IMR-90 (cell line): ENCODE measurements at regions not wholly inside any gene's neighbourhood (a gene's known extent, or its start where the extent isn't known, plus 50 kb on each side); places are given as distances from the start of the nearest gene placed in this dataset.

Source experiments
- ATAC-seq: fragments of 200-7000 bp; cut with Tn5 transposase; 2 replicates; pipeline ENCODE4 v1.9.1; 2020; ENCODE audit warnings: low read depth, mild to moderate bottlenecking, moderate library complexity
- BruUV-seq: library from RNA; stranded (reverse); fragments of 400-500 nt; replicated peaks from 2 replicates; lab custom pipeline; 2021; lab: Mats Ljungman, UMichigan
- CTCF ChIA-PET: fragments of 300-600 bp; formaldehyde crosslinking; extraction: SDS; loops from one replicate; lab custom pipeline; 2021; ENCODE audit warnings: antibody characterized with exemption; lab: Yijun Ruan, JAX
- POLR2A ChIA-PET: fragments of 300-600 bp; sonication (Branson Sonifier 250); formaldehyde crosslinking; loops from one replicate; lab custom pipeline; 2022; ENCODE audit warnings: antibody characterized with exemption; ENCODE audit not compliant: unreplicated experiment; lab: Charles Lee
- DNase-seq: peaks from one replicate; pipeline ENCODE4 v3.0.0; 2013
- H2AFZ ChIP-seq: replicated peaks from 2 replicates; pipeline ENCODE3; 2013; ENCODE audit warnings: low read length, mild to moderate bottlenecking; ENCODE audit not compliant: poor library complexity
- H2AK5ac ChIP-seq: 2 replicates; pipeline ENCODE4 v1.6.1; 2013; ENCODE audit warnings: low read depth, low read length, inconsistent platforms
- H2AK9ac ChIP-seq: replicated peaks from 2 replicates; pipeline ENCODE3; 2013; ENCODE audit warnings: mild to moderate bottlenecking, low read depth, low read length, moderate library complexity; ENCODE audit not compliant: poor library complexity
- H2BK120ac ChIP-seq: 2 replicates; pipeline ENCODE4 v1.6.1; 2013; ENCODE audit warnings: low read depth, low read length, inconsistent platforms
- H2BK15ac ChIP-seq: 3 replicates; pipeline ENCODE4 v1.6.1; 2013; ENCODE audit warnings: low read depth, low read length, inconsistent platforms
- H2BK20ac ChIP-seq: 2 replicates; pipeline ENCODE4 v1.6.1; 2013; ENCODE audit warnings: low read depth, mild to moderate bottlenecking, inconsistent platforms, low read length, moderate library complexity
- H2BK5ac ChIP-seq: 2 replicates; pipeline ENCODE4 v1.6.1; 2013; ENCODE audit warnings: mild to moderate bottlenecking, low read depth, low read length, inconsistent platforms; ENCODE audit not compliant: poor library complexity, severe bottlenecking
- H3K14ac ChIP-seq: replicated peaks from 2 replicates; pipeline ENCODE4 v1.6.1; 2013; ENCODE audit warnings: low read depth, low read length, inconsistent platforms
- H3K18ac ChIP-seq: 2 replicates; pipeline ENCODE4 v1.6.1; 2013; ENCODE audit warnings: low read depth, low read length, control low read depth
- H3K23ac ChIP-seq: 2 replicates; pipeline ENCODE4 v1.6.1; 2013; ENCODE audit warnings: low read depth, low read length, inconsistent platforms
- H3K27ac ChIP-seq: 2 replicates; pipeline ENCODE4 v1.5.1; 2013; ENCODE audit warnings: mild to moderate bottlenecking, control low read depth, low read length; ENCODE audit not compliant: insufficient read depth
- H3K27me3 ChIP-seq: 2 replicates; pipeline ENCODE4 v1.6.1; 2013; ENCODE audit warnings: low read length; ENCODE audit not compliant: control insufficient read depth, insufficient read depth
- H3K36me3 ChIP-seq: 2 replicates; pipeline ENCODE4 v1.6.1; 2013; ENCODE audit warnings: low read length, mixed read lengths; ENCODE audit not compliant: control insufficient read depth, insufficient read depth
- H3K4ac ChIP-seq: 2 replicates; pipeline ENCODE4 v1.6.1; 2013; ENCODE audit warnings: low read depth, low read length, inconsistent platforms
- H3K4me1 ChIP-seq: 2 replicates; pipeline ENCODE4 v1.6.1; 2013; ENCODE audit warnings: low read length, mixed read lengths; ENCODE audit not compliant: control insufficient read depth, insufficient read depth
- H3K4me2 ChIP-seq: 2 replicates; pipeline ENCODE4 v1.6.1; 2013; ENCODE audit warnings: low read depth, mild to moderate bottlenecking, control low read depth, low read length, moderate library complexity
- H3K4me3 ChIP-seq: 2 replicates; pipeline ENCODE4 v1.5.1; 2013; ENCODE audit warnings: low read depth, mild to moderate bottlenecking, control low read depth, low read length, moderate library complexity; ENCODE audit not compliant: insufficient read depth
- H3K56ac ChIP-seq: 2 replicates; pipeline ENCODE4 v1.6.1; 2013; ENCODE audit warnings: low read length, inconsistent platforms; ENCODE audit not compliant: insufficient read depth; ENCODE audit errors: extremely low read depth
- H3K79me1 ChIP-seq, 2 experiments: 2 replicates each; pipeline ENCODE4 v1.6.1; 2013; ENCODE audit warnings: low read length in 2 of 2, inconsistent platforms in 1 of 2, low read depth in 1 of 2
- H3K9ac ChIP-seq: 2 replicates; pipeline ENCODE4 v1.6.1; 2013; ENCODE audit warnings: low read depth, low read length, control low read depth
- H3K9me1 ChIP-seq: 2 replicates; pipeline ENCODE4 v1.6.1; 2013; ENCODE audit warnings: low read length, inconsistent platforms; ENCODE audit not compliant: insufficient read depth
- H3K9me3 ChIP-seq: 2 replicates; pipeline ENCODE4 v1.6.1; 2013; ENCODE audit warnings: low read length; ENCODE audit not compliant: control insufficient read depth, insufficient read depth
- H4K20me1 ChIP-seq: 2 replicates; pipeline ENCODE4 v1.6.1; 2013; ENCODE audit warnings: low read length, inconsistent platforms; ENCODE audit not compliant: insufficient read depth
- H4K5ac ChIP-seq: 2 replicates; pipeline ENCODE4 v1.6.1; 2013; ENCODE audit warnings: mild to moderate bottlenecking, low read depth, low read length, control low read depth
- H4K8ac ChIP-seq, 2 experiments: 2 replicates each; pipeline ENCODE4 v1.6.1; 2013; ENCODE audit warnings: low read depth in 2 of 2, low read length in 2 of 2, control low read depth in 1 of 2, inconsistent platforms in 1 of 2
- H4K91ac ChIP-seq: 2 replicates; pipeline ENCODE4 v1.6.1; 2013; ENCODE audit warnings: low read depth, low read length, inconsistent platforms; ENCODE audit not compliant: insufficient read depth
- BHLHE40 ChIP-seq: fragments of 150-350 bp; IDR thresholded peaks from 2 replicates; pipeline ENCODE4 v1.6.1; 2016; ENCODE audit warnings: mild to moderate bottlenecking, low read depth, low read length
- CEBPB ChIP-seq: IDR thresholded peaks from 2 replicates; pipeline ENCODE4 v1.6.1; 2012; ENCODE audit warnings: low read depth, low read length, improper control_type of control experiment
- CHD1 ChIP-seq: IDR thresholded peaks from 2 replicates; pipeline ENCODE4 v1.6.1; 2012; ENCODE audit warnings: low read depth, low read length, improper control_type of control experiment
- FOS ChIP-seq: fragments of 150-350 bp; IDR thresholded peaks from 2 replicates; pipeline ENCODE4 v1.6.1; 2016; ENCODE audit warnings: low read depth, low read length
- MAFK ChIP-seq: IDR thresholded peaks from 2 replicates; pipeline ENCODE4 v1.6.1; 2012; ENCODE audit warnings: low read depth, low read length, improper control_type of control experiment
- MAZ ChIP-seq: IDR thresholded peaks from 2 replicates; pipeline ENCODE4 v1.6.1; 2012; ENCODE audit warnings: low read depth, mild to moderate bottlenecking, low read length, improper control_type of control experiment, moderate library complexity, borderline replicate concordance
- MXI1 ChIP-seq: IDR thresholded peaks from 2 replicates; pipeline ENCODE4 v1.6.1; 2012; ENCODE audit warnings: low read depth, mild to moderate bottlenecking, low read length, moderate library complexity, borderline replicate concordance
- NFE2L2 ChIP-seq: fragments of 150-350 bp; IDR thresholded peaks from 2 replicates; pipeline ENCODE4 v1.6.1; 2016; ENCODE audit warnings: low read depth, mild to moderate bottlenecking, low read length
- POLR2A ChIP-seq: IDR thresholded peaks from 2 replicates; pipeline ENCODE4 v1.6.1; 2012; ENCODE audit warnings: mild to moderate bottlenecking, low read depth, low read length
- RAD21 ChIP-seq: IDR thresholded peaks from 2 replicates; pipeline ENCODE4 v1.6.1; 2012; ENCODE audit warnings: low read length, improper control_type of control experiment
- RCOR1 ChIP-seq: IDR thresholded peaks from 2 replicates; pipeline ENCODE4 v1.6.1; 2012; ENCODE audit warnings: mild to moderate bottlenecking, low read length, improper control_type of control experiment; ENCODE audit not compliant: insufficient replicate concordance
- RFX5 ChIP-seq: IDR thresholded peaks from 2 replicates; pipeline ENCODE4 v1.8.0; 2012; ENCODE audit warnings: low read depth, mild to moderate bottlenecking, low read length, moderate library complexity
- SMC3 ChIP-seq: fragments of 150-350 bp; IDR thresholded peaks from 2 replicates; pipeline ENCODE4 v1.6.1; 2016; ENCODE audit warnings: low read depth, mild to moderate bottlenecking, antibody characterized with exemption, low read length, moderate library complexity
- WGBS, 2 experiments: methylation state at CpG; one replicate each; pipeline versions ENCODE4 v1.1.5 to v1.1.7; 2013; ENCODE audit warnings: missing lambda C conversion rate in 2 of 2; ENCODE audit not compliant: insufficient read length in 1 of 2; ENCODE audit errors: extremely low coverage in 2 of 2; 5-methylcytosine and 5-hydroxymethylcytosine counted together
- dilution Hi-C: fragments of 300-500 bp; cut with HindIII; formaldehyde crosslinking; loops from one replicate; pipeline ENCODE4 v1.14.3; 2018; ENCODE audit warnings: low sequenced_read_pairs; ENCODE audit not compliant: unreplicated experiment
- in situ Hi-C: fragments of 300-500 bp; cut with MboI; formaldehyde crosslinking; loops from 3 replicates; pipeline ENCODE4 v1.14.3; 2019; ENCODE audit warnings: low sequenced_read_pairs, inconsistent platforms, mixed read lengths
- intact Hi-C: fragments of 100-400 bp; cut with micrococcal nuclease; formaldehyde crosslinking; loops from 2 replicates; pipeline ENCODE4 v1.10.0; 2022
- TF ChIP-seq, protein P1 (sequence below): conservative IDR thresholded peaks from 2 replicates; pipeline ENCODE4 v1.5.1; 2012; ENCODE audit warnings: mild to moderate bottlenecking, low read depth, low read length, improper control_type of control experiment
- TF ChIP-seq, protein P2 (sequence below): fragments of 150-350 bp; IDR thresholded peaks from 2 replicates; pipeline ENCODE4 v1.6.1; 2016; ENCODE audit warnings: low read depth, mild to moderate bottlenecking, low read length, moderate library complexity, borderline replicate concordance
- TF ChIP-seq, protein P3 (sequence below): fragments of 150-350 bp; IDR thresholded peaks from 2 replicates; pipeline ENCODE4 v1.6.1; 2017; ENCODE audit warnings: mild to moderate bottlenecking, antibody characterized with exemption, low read length, low read depth

DNA sequence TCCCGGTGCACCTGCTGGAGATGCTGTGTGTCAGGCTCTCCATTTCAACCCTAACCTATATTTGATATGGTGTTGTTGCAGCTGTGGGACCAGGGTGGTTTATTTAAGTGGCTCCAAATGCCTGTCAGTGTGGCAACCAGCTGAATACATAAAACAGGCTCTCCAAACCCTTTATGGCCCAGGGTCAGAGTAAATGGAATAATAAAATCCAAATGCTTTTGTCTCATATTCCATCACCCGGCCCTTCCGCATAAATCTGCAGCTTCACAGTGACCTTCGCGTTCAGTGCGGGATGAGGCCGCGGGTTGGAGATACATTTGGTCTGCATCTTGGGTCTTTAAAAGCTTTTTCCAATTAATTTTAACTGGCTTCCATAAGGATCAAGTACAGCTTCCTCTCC lies 382.1 kb upstream of the NR2F2 start:
- CTCF ChIA-PET = interaction anchor here (1.4 kb wide), 1 partner anchor 9 kb away, joined by 5 read pairs; no protein-coding TSS in a partner anchor

More for the DNA sequence above, 382.1 kb upstream of the NR2F2 start:
- H3K9me1 ChIP-seq = no peaks in the 10 kb centered on the region
- H2BK20ac ChIP-seq = no peak overlapping the region
- no peak overlapping the region for H3K23ac ChIP-seq
- in situ Hi-C loops (no loop called here), intact Hi-C loops (no loop called here), dilution Hi-C loops (no loop called here)
- no peak for ATAC-seq
- H3K4ac ChIP-seq = no peak overlapping the region
- H4K91ac ChIP-seq = no peak overlapping the region
- no peaks in the 10 kb centered on the region for H3K27me3 ChIP-seq
- no peaks in the 10 kb centered on the region for H4K20me1 ChIP-seq
- H3K27ac ChIP-seq = no peak overlapping the region
- no peak overlapping the region for H3K56ac ChIP-seq
- no peaks in the 10 kb centered on the region for H3K4me1 ChIP-seq
- no peak overlapping the region for H2BK120ac ChIP-seq
- H3K36me3 ChIP-seq = no peaks in the 10 kb centered on the region
- DNase-seq = no peak
- BruUV-seq = no TSS peak
- POLR2A ChIA-PET = no interaction called here
- H3K4me3 ChIP-seq = no peak overlapping the region
- no CpG with 5 or more reads among the region's 8 CpGs for WGBS, 2 experiments
- no peak overlapping the region for H2AFZ ChIP-seq
- H2BK5ac ChIP-seq = no peak overlapping the region
- no peaks in the 10 kb centered on the region for H3K9me3 ChIP-seq
- no peak overlapping the region for H3K4me2 ChIP-seq
- no peak overlapping the region for H2AK9ac ChIP-seq
- no peak for TF ChIP-seq RCOR1
- no peak for TF ChIP-seq MAZ
- no peak for TF ChIP-seq FOS
- no peak for TF ChIP-seq BHLHE40
- no peak for TF ChIP-seq POLR2A
- no peak for TF ChIP-seq CEBPB
- TF ChIP-seq, protein P1, sequence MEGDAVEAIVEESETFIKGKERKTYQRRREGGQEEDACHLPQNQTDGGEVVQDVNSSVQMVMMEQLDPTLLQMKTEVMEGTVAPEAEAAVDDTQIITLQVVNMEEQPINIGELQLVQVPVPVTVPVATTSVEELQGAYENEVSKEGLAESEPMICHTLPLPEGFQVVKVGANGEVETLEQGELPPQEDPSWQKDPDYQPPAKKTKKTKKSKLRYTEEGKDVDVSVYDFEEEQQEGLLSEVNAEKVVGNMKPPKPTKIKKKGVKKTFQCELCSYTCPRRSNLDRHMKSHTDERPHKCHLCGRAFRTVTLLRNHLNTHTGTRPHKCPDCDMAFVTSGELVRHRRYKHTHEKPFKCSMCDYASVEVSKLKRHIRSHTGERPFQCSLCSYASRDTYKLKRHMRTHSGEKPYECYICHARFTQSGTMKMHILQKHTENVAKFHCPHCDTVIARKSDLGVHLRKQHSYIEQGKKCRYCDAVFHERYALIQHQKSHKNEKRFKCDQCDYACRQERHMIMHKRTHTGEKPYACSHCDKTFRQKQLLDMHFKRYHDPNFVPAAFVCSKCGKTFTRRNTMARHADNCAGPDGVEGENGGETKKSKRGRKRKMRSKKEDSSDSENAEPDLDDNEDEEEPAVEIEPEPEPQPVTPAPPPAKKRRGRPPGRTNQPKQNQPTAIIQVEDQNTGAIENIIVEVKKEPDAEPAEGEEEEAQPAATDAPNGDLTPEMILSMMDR = no peak
- no peak for TF ChIP-seq SMC3
- TF ChIP-seq, protein P2, sequence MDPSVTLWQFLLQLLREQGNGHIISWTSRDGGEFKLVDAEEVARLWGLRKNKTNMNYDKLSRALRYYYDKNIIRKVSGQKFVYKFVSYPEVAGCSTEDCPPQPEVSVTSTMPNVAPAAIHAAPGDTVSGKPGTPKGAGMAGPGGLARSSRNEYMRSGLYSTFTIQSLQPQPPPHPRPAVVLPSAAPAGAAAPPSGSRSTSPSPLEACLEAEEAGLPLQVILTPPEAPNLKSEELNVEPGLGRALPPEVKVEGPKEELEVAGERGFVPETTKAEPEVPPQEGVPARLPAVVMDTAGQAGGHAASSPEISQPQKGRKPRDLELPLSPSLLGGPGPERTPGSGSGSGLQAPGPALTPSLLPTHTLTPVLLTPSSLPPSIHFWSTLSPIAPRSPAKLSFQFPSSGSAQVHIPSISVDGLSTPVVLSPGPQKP = no peak
- TF ChIP-seq, protein P3, sequence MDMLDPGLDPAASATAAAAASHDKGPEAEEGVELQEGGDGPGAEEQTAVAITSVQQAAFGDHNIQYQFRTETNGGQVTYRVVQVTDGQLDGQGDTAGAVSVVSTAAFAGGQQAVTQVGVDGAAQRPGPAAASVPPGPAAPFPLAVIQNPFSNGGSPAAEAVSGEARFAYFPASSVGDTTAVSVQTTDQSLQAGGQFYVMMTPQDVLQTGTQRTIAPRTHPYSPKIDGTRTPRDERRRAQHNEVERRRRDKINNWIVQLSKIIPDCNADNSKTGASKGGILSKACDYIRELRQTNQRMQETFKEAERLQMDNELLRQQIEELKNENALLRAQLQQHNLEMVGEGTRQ = no peak
- TF ChIP-seq MXI1 = no peak
- TF ChIP-seq RFX5 = no peak
- no peak for TF ChIP-seq MAFK
- TF ChIP-seq RAD21 = no peak
- TF ChIP-seq NFE2L2 = no peak
- TF ChIP-seq CHD1 = no peak
- no peak overlapping the region for H3K18ac ChIP-seq
- no peak overlapping the region for H2BK15ac ChIP-seq
- no peak overlapping the region for H4K5ac ChIP-seq
- no peak overlapping the region for H3K14ac ChIP-seq
- no peak overlapping the region for H4K8ac ChIP-seq
- no peak overlapping the region for H3K9ac ChIP-seq
- H2AK5ac ChIP-seq = no peak overlapping the region
- H3K79me1 ChIP-seq = no peaks in the 10 kb centered on the region
